T-helper 22 cell (primary cell): ENCODE measurements at regions not wholly inside any gene's neighbourhood (a gene's known extent, or its start where the extent isn't known, plus 50 kb on each side); places are given as distances from the start of the nearest gene placed in this dataset.
"Not testable (repeated sequence)": the region's sequence is repeated elsewhere in the genome, so short reads cannot be mapped to it uniquely, and the experiment has no call there.

ENCODE experiments used
- DNase-seq: peaks from one replicate; pipeline ENCODE4 v3.0.0-alpha.2; 2020; ENCODE audit warnings: low read depth

- DNase-seq: no peak
These were observed 174.3 kb downstream of the CPS1 start for GRCh38 chr2:210730672-210731071.

- not testable (repeated sequence) for DNase-seq
These were observed 190.4 kb downstream of the CPS1 start for GRCh38 chr2:210746826-210747225.

DNA sequence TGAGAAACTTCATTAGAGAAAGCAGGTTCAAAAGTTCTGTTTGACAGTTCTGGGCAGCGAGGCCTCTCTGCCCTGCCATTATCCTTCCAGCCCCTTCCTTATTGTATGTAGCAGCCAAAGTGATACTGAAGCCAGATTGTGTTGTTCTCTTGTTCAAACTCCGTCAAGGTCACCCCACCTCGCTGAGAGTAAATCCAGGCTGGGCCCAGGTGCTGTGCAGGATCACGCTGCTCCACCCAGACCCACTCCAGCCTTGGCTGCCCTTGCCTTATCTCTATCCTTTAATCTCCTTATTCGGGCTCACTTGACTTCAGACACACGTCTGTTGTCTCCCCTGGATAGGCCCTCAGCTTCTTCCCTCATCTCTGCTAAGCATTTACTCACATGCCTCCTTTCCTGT, 196.1 kb downstream of the CPS1 start:
- no peak for DNase-seq

DNA sequence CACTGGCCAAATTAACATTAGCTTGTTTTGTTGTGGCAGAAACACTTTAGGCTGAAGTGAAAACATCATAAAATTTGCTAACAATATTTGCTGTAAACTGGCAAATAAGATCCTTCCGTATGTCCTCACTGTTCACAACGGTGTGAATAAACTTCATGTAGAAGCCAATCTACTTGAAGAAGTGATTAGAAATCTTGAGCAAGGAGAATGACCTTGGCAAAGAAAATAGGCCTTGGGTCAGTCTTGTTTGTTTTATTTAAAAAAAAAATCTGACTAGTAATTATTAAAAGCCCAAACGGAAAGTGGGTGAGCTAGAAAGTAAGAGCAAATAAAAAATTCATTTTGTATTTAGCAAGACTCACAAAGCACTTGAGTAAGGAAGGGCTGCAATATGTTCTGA, 197.0 kb downstream of the CPS1 start:
- no peak for DNase-seq

GRCh38 chr2:210756855-210757254, 200.5 kb downstream of the CPS1 start:
- DNase-seq: no peak

GRCh38 chr2:210762604-210763588, 206.5 kb downstream of the CPS1 start:
- DNase-seq: no peak

DNA sequence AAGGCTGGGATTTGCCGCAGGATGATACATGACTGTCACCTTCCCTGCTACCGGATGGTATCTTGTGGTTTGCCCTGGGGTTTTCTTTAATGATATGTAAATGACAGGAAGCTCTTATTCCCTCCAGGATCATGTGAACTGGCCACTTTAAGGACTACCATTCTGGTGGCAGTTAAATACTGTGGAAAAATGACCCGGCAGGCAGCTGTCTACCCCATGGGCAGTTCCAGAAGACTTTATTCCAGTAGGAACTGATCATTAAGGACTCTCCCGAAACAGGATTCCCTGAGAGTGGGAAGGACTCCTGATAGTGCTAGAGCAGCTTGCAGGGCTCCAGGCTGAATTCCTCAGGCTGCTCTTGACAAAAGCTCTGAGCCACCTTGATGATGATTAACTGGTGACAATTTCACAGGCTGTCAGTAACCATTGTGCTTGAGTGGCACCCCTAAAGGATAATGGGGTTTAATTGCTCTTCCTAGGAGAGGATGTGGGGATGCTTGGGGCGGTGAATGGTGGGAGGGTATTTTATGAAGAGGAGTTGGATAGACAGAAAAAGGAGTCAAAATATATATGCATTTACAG, 212.0 kb downstream of the CPS1 start:
- DNase-seq: no peak

- DNase-seq: no peak
These were observed 220.4 kb downstream of the CPS1 start for GRCh38 chr2:210776756-210777155.

DNA sequence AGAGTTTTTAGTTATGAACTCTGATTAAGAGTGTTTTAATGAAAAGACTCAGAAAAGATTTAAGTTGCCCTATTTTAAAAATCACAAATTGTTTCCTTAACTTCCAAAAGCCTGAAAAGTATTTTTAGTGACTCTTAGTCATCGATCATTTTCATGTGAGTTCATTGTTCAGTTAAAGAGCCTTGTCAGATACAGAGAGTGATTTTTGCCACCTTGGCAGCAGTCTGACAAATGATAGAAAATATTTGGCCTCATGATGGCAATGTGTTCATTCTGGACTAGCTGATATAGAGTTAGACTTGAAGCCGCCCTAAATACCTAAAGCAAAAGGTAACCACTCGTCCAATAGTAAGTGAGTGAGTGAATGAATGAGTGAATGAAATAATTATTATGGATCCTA, 225.8 kb downstream of the CPS1 start:
- no peak for DNase-seq

DNA sequence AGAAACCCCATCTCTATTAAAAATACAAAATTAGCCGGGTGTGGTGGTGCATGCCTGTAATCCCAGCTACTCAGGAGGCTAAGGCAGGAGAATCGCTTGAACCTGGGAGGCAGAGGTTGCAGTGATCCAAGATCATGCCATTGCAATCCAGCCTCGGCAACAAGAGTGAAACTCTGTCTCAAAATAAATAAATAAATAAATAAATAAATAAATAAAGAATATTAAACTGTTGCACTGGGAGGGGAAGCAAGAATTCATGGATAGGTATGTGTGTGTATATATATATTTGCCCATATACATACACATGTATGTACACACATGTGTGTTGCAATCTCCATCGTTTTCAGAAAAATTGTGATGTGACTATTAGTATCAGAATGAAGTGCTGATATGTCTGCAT, 231.4 kb downstream of the CPS1 start:
- DNase-seq: not testable (repeated sequence)

DNA sequence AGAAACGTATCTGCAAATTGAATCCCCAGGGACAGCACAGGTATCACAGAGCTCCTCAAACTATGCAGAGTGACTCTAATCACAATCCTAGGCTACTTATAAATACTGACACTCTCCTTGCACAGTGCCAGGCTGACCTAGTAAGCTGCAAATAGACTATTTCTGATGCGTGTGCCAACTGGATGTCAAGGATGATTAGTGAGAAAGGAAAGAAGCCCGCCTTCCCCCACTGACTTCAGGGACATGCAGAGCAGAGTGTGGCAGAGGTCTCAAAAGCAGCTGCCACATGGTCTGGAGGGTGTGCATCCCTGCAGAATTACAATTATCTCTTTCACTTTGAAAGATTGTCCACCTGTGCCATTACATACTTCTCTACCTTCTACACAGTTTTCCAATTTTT, 235.6 kb downstream of the CPS1 start:
- DNase-seq: no peak

- DNase-seq: no peak
These were observed 239.1 kb downstream of the CPS1 start for GRCh38 chr2:210795506-210795905.

- DNase-seq: no peak
These were observed 241.8 kb downstream of the CPS1 start for GRCh38 chr2:210798180-210798579.

DNA sequence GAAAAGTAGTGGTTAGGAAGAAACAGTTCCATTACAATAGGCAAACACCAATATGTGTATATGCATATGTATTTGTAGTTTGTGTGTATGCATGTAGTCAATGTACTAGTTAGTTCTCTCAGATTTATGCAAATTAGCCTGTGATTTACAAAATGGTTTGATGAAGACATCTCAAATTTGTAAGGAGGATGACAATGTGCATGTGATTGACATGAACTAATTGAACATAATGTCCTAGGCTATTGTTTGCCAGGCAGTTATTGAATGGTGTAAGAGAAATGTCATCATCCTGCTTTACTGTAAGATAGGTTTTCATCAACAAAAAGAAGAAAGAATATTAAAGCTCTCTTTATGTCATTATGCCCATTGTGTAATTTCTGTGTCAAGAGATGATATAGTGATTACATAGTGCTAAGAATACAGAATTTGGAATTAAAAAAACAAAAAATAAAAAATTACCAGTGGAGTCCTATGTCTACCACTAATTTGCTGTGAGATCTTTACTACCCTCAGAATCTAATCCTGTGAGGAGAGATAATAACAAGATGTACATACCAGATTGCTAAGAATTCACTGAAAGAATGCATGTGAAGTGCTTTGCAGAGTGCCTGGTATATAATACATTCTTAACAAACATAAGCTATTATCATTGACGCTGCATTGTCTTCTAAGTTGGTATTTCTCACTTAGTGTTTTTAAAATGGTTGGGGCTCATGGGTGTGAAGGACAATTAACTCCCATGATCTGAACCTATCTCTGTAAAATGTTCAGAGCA, 258.0 kb downstream of the CPS1 start:
- DNase-seq: no peak

DNA sequence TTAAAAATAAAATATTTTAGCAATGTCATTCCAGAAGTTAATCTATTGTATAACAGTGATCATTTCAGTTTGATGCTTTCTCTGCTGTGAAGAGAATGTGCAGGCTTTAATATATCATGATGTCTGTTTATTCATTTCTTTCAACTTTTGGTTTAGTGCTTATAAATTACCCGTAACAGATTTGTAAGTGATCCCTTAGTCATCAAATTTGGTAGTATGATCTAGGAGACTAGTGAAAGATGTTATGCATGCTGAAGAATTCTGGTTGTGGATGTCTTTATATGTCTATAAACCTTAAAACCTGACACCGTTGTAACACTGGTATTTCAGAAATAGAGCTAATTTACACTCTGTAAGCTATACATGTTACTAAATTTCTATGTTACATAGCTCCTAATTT, 260.4 kb downstream of the CPS1 start:
- DNase-seq: no peak

- DNase-seq: no peak
These were observed 262.1 kb downstream of the CPS1 start for GRCh38 chr2:210818473-210818872.

DNA sequence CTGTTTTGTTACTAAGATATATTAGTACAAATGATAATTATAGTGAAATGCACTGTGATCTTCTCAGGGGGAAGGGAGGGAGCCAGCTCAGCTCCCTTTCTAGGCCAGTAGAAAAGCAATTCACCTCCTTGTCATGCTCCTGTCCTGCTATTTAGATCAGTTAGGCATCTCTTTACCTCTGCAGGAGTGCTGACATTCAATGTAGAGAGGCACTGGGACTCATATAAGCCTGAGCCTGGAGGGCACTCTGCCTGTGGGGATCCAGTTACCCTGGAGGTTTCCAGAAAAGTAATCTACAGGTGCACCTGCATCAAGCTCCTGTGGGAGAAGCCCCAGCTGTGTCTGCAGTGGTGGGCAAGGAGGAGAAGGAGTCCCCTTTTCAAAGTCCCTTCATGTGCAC, 277.0 kb downstream of the CPS1 start:
- no peak for DNase-seq

GRCh38 chr2:210839034-210839433, 282.6 kb downstream of the CPS1 start:
- no peak for DNase-seq

GRCh38 chr2:210839450-210839849, 283.1 kb downstream of the CPS1 start:
- DNase-seq: no peak

DNA sequence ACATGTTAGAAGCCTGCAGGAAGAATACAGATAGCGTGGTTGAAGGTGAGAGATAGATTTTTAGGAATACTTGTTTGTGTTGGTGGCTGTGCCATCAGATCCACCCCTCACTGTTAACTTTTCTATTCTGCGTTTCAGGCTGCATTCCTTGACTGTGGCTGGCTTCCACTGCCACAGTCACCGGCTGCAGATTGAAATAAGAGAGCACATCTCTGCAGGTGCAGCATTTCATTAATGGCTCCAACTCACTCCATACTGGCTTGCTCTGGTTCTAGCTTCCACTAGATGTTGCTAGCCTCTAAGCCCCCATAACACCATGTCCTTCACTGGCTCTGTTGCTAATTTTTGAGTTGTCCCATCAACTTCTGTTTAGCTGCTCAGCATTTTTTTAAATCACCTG, 286.5 kb downstream of the CPS1 start:
- DNase-seq: no peak

- DNase-seq: no peak
These were observed 287.6 kb downstream of the CPS1 start for GRCh38 chr2:210844016-210844415.

DNA sequence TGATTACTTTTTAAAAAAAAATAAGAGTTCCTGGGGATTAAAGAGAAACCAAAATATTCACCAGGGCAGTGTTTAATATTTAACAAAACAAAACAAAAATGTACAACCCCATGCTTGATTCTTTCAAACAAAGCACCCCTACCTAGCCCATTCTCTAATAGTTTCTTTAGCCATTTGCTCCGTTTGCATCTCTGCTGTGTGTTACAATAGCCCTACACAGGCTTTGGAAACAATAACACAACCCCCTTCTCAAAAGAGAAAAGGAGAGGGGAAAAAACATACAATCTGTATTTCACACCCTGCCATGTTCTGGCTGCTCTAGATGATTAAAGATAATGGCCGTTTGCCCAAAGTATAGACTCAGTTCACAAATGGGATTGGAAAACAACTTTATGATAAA, 302.9 kb downstream of the CPS1 start:
- DNase-seq: no peak

GRCh38 chr2:210860276-210860675, 303.9 kb downstream of the CPS1 start:
- DNase-seq: no peak
